GM18507 (cell line): ENCODE measurements at regions not wholly inside any gene's neighbourhood (a gene's known extent, or its start where the extent isn't known, plus 50 kb on each side); places are given as distances from the start of the nearest gene placed in this dataset.
A peak's percentile ranks its signal among the peaks of the same experiment; 100 is the strongest.
"Not testable (repeated sequence)": the region's sequence is repeated elsewhere in the genome, so short reads cannot be mapped to it uniquely, and the experiment has no call there.

Source experiments
- DNase-seq: peaks from one replicate; pipeline ENCODE4 v3.0.0; 2011; ENCODE audit warnings: low read depth; ENCODE audit not compliant: insufficient read length; ENCODE audit errors: extremely low spot score
- FAIRE-seq: peaks from 2 replicates; lab custom pipeline; 2011; peaks lifted over from hg19 to GRCh38; lab: Jason Lieb, UNC

- DNase-seq, FAIRE-seq: not testable (repeated sequence)
Observed at GRCh38 chr7:142487565-142487964, 229.7 kb upstream of the PRSS58 start.

- FAIRE-seq (no peak), DNase-seq (no peak)
Observed at GRCh38 chr7:142487124-142487523, 229.3 kb upstream of the PRSS58 start.

- no peak for FAIRE-seq
- no peak for DNase-seq
Observed at GRCh38 chr7:142485617-142486226, 227.9 kb upstream of the PRSS58 start.

- no peak for FAIRE-seq
- DNase-seq, result no peak
Observed at GRCh38 chr7:142483659-142484317, 225.9 kb upstream of the PRSS58 start.

- DNase-seq, result no peak
- FAIRE-seq, result no peak
Observed at GRCh38 chr7:142482891-142483658, 225.2 kb upstream of the PRSS58 start.

- DNase-seq, result no peak
- FAIRE-seq, result no peak
Observed at GRCh38 chr7:142481548-142481947, 223.7 kb upstream of the PRSS58 start.

GRCh38 chr7:142478479-142479220 lies 220.8 kb upstream of the PRSS58 start:
- DNase-seq (no peak), FAIRE-seq (peak; percentile 65)

- FAIRE-seq, DNase-seq: not testable (repeated sequence)
Observed at GRCh38 chr7:142477801-142478200, 219.9 kb upstream of the PRSS58 start.

GRCh38 chr7:142477079-142477651 lies 219.3 kb upstream of the PRSS58 start:
- FAIRE-seq (no peak), DNase-seq (no peak)

- no peak for FAIRE-seq
- DNase-seq, result no peak
Observed at GRCh38 chr7:142476077-142476476, 218.2 kb upstream of the PRSS58 start.

GRCh38 chr7:142471820-142472219 lies 214.0 kb upstream of the PRSS58 start:
- DNase-seq (no peak), FAIRE-seq (no peak)

- FAIRE-seq (no peak), DNase-seq (no peak)
Observed at GRCh38 chr7:142470544-142470830, 212.6 kb upstream of the PRSS58 start.

GRCh38 chr7:142469696-142470543 lies 212.1 kb upstream of the PRSS58 start:
- no peak for DNase-seq
- no peak for FAIRE-seq

- no peak for FAIRE-seq
- DNase-seq, result no peak
Observed at GRCh38 chr7:142468871-142469665, 211.2 kb upstream of the PRSS58 start.

GRCh38 chr7:142467056-142467655 lies 209.3 kb upstream of the PRSS58 start:
- not testable (repeated sequence) for FAIRE-seq, DNase-seq

GRCh38 chr7:142463401-142463850 lies 205.6 kb upstream of the PRSS58 start:
- FAIRE-seq, result no peak
- DNase-seq, result no peak

- DNase-seq, result no peak
- no peak for FAIRE-seq
Observed at GRCh38 chr7:142461437-142461836, 203.6 kb upstream of the PRSS58 start.
